Stimulated activated naive CD8-positive, alpha-beta T cell treated with anti-CD3 and anti-CD28 coated beads, Interleukin-15, amount 100 ng/mL, for 72 hours (primary cell): ENCODE measurements at regions not wholly inside any gene's neighbourhood (a gene's known extent, or its start where the extent isn't known, plus 50 kb on each side); places are given as distances from the start of the nearest gene placed in this dataset.

Experiments
- ATAC-seq: fragments of 150-1000 bp; cut with Tn5 transposase; 2 replicates; pipeline ENCODE4 v1.10.0; 2021; ENCODE audit warnings: mild to moderate bottlenecking, moderate library complexity
- DNase-seq, 2 donors: peaks; one replicate each; pipeline ENCODE4 v3.0.0; 2021 to 2022
- H3K27ac Mint-ChIP-seq, 2 donors: one replicate each; pipeline ENCODE4 v1.8.0; 2022; ENCODE audit warnings: mild to moderate bottlenecking in 2 of 2, mixed read lengths in 2 of 2, moderate library complexity in 2 of 2
- H3K27me3 Mint-ChIP-seq: one replicate; pipeline ENCODE4 v1.8.0; 2022; ENCODE audit warnings: mixed read lengths
- H3K4me1 Mint-ChIP-seq: one replicate; pipeline ENCODE4 v1.8.0; 2022; ENCODE audit warnings: mild to moderate bottlenecking, mixed read lengths
- H3K4me3 Mint-ChIP-seq, 2 donors: one replicate each; pipeline ENCODE4 v1.8.0; 2022; ENCODE audit warnings: mild to moderate bottlenecking in 2 of 2, mixed read lengths in 2 of 2, moderate library complexity in 1 of 2
- H3K9me3 Mint-ChIP-seq, 2 donors: one replicate each; pipeline ENCODE4 v1.8.0; 2022; ENCODE audit warnings: mixed read lengths in 2 of 2

- H3K27ac Mint-ChIP-seq = no peak overlapping the region
- no peaks in the 10 kb centered on the region for H3K4me1 Mint-ChIP-seq
- H3K9me3 Mint-ChIP-seq = no peaks in the 10 kb centered on the region
- no peak overlapping the region for H3K4me3 Mint-ChIP-seq
- ATAC-seq (no peak), DNase-seq (no peak)
- H3K27me3 Mint-ChIP-seq = peaks cover 2% of the 10 kb centered on the region
Observed at GRCh38 chr6:56335726-56336125, 88.3 kb upstream of the COL21A1 start.

- DNase-seq = no peak
- no peak overlapping the region for H3K4me3 Mint-ChIP-seq
Observed at GRCh38 chr6:56334937-56335336, 87.6 kb upstream of the COL21A1 start.

GRCh38 chr6:56329271-56330050, 82.1 kb upstream of the COL21A1 start:
- DNase-seq = no peak

More at GRCh38 chr6:56334937-56335336, 87.6 kb upstream of the COL21A1 start:
- Mint-ChIP-seq H3K27ac (no peak overlapping the region), H3K9me3 (no peaks in the 10 kb centered on the region), H3K4me1 (no peaks in the 10 kb centered on the region), H3K27me3 (no peaks in the 10 kb centered on the region)
- ATAC-seq = no peak

GRCh38 chr6:56328728-56329090, 81.3 kb upstream of the COL21A1 start:
- H3K4me3 Mint-ChIP-seq = no peak overlapping the region
- ATAC-seq (no peak), DNase-seq (no peak)
- no peaks in the 10 kb centered on the region for H3K9me3 Mint-ChIP-seq
- no peaks in the 10 kb centered on the region for H3K27me3 Mint-ChIP-seq
- H3K4me1 Mint-ChIP-seq = no peaks in the 10 kb centered on the region
- H3K27ac Mint-ChIP-seq = no peak overlapping the region

More at GRCh38 chr6:56329271-56330050, 82.1 kb upstream of the COL21A1 start:
- no peaks in the 10 kb centered on the region for H3K27me3 Mint-ChIP-seq
- no peak overlapping the region for H3K4me3 Mint-ChIP-seq
- no peak for ATAC-seq
- no peak overlapping the region for H3K27ac Mint-ChIP-seq
- no peaks in the 10 kb centered on the region for H3K9me3 Mint-ChIP-seq
- H3K4me1 Mint-ChIP-seq = no peaks in the 10 kb centered on the region

- Mint-ChIP-seq H3K27me3 (no peaks in the 10 kb centered on the region), H3K4me1 (no peaks in the 10 kb centered on the region), H3K4me3 (no peak overlapping the region), H3K9me3 (no peaks in the 10 kb centered on the region), H3K27ac (no peak overlapping the region)
- ATAC-seq (no peak), DNase-seq (no peak)
Observed at GRCh38 chr6:56327946-56328727, 80.8 kb upstream of the COL21A1 start.

GRCh38 chr6:56324396-56324795, 77.0 kb upstream of the COL21A1 start:
- Mint-ChIP-seq H3K4me3 (no peak overlapping the region), H3K4me1 (no peaks in the 10 kb centered on the region), H3K9me3 (no peaks in the 10 kb centered on the region), H3K27me3 (no peaks in the 10 kb centered on the region), H3K27ac (no peak overlapping the region)
- peak; percentile 18 for ATAC-seq
- DNase-seq = no peak

- ATAC-seq = no peak
- H3K4me1 Mint-ChIP-seq = no peaks in the 10 kb centered on the region
- H3K9me3 Mint-ChIP-seq = no peaks in the 10 kb centered on the region
- no peak overlapping the region for H3K27ac Mint-ChIP-seq
- H3K27me3 Mint-ChIP-seq = no peaks in the 10 kb centered on the region
- DNase-seq = no peak
- no peak overlapping the region for H3K4me3 Mint-ChIP-seq
Observed at GRCh38 chr6:56318851-56319250, 71.5 kb upstream of the COL21A1 start.

GRCh38 chr6:56314683-56315523, 67.5 kb upstream of the COL21A1 start:
- Mint-ChIP-seq H3K27me3 (no peaks in the 10 kb centered on the region), H3K27ac (no peak overlapping the region), H3K9me3 (no peaks in the 10 kb centered on the region), H3K4me3 (no peak overlapping the region), H3K4me1 (no peaks in the 10 kb centered on the region)
- DNase-seq (no peak), ATAC-seq (no peak)

- no peak overlapping the region for H3K27ac Mint-ChIP-seq
- DNase-seq = no peak
- H3K4me3 Mint-ChIP-seq = no peak overlapping the region
- no peaks in the 10 kb centered on the region for H3K27me3 Mint-ChIP-seq
- ATAC-seq = no peak
- H3K9me3 Mint-ChIP-seq = peaks cover 0 to 5% of the 10 kb centered on the region in 2 donors
- H3K4me1 Mint-ChIP-seq = no peaks in the 10 kb centered on the region
Observed at GRCh38 chr6:56311533-56312448, 64.4 kb upstream of the COL21A1 start.

- H3K27me3 Mint-ChIP-seq = no peaks in the 10 kb centered on the region
- peaks cover 0 to 5% of the 10 kb centered on the region in 2 donors for H3K9me3 Mint-ChIP-seq
- H3K4me1 Mint-ChIP-seq = no peaks in the 10 kb centered on the region
- ATAC-seq (no peak), DNase-seq (no peak)
- H3K27ac Mint-ChIP-seq = no peak overlapping the region
- no peak overlapping the region for H3K4me3 Mint-ChIP-seq
Observed at GRCh38 chr6:56311061-56311460, 63.7 kb upstream of the COL21A1 start.

- ATAC-seq (no peak), DNase-seq (no peak)
- Mint-ChIP-seq H3K27ac (no peak overlapping the region), H3K4me1 (no peaks in the 10 kb centered on the region), H3K9me3 (peaks cover 0 to 5% of the 10 kb centered on the region in 2 donors), H3K27me3 (no peaks in the 10 kb centered on the region), H3K4me3 (no peak overlapping the region)
Observed at GRCh38 chr6:56310241-56310640, 62.9 kb upstream of the COL21A1 start.

GRCh38 chr6:56299916-56300315, 52.5 kb upstream of the COL21A1 start:
- no peak overlapping the region for H3K4me3 Mint-ChIP-seq
- no peaks in the 10 kb centered on the region for H3K4me1 Mint-ChIP-seq

GRCh38 chr6:56297022-56297989, 49.9 kb upstream of the COL21A1 start:
- DNase-seq = no peak
- H3K4me1 Mint-ChIP-seq = no peaks in the 10 kb centered on the region
- H3K27me3 Mint-ChIP-seq = no peaks in the 10 kb centered on the region
- H3K27ac Mint-ChIP-seq = no peak overlapping the region
- ATAC-seq = no peak
- H3K4me3 Mint-ChIP-seq = no peak overlapping the region
- no peaks in the 10 kb centered on the region for H3K9me3 Mint-ChIP-seq

More at GRCh38 chr6:56299916-56300315, 52.5 kb upstream of the COL21A1 start:
- no peak for DNase-seq
- ATAC-seq = no peak
- Mint-ChIP-seq H3K9me3 (peaks cover 0 to 5% of the 10 kb centered on the region in 2 donors), H3K27me3 (no peaks in the 10 kb centered on the region), H3K27ac (no peak overlapping the region)
